Esophagus muscularis mucosa (tissue), 3 donors: ENCODE measurements at regions not wholly inside any gene's neighbourhood (a gene's known extent, or its start where the extent isn't known, plus 50 kb on each side); places are given as distances from the start of the nearest gene placed in this dataset.

Source experiments
- EP300 ChIP-seq: sonication (generic); formaldehyde crosslinking; IDR thresholded peaks from one replicate; pipeline ENCODE4 v1.6.1; 2017; ENCODE audit warnings: antibody characterized with exemption
- POLR2A ChIP-seq: fragments of 450-650 bp; IDR thresholded peaks from one replicate; pipeline ENCODE4 v1.6.1; 2017; ENCODE audit warnings: antibody characterized with exemption, moderate library complexity, mild to moderate bottlenecking, low read depth
- POLR2AphosphoS5 ChIP-seq, 2 donors: sonication (generic); formaldehyde crosslinking; IDR thresholded peaks; one replicate each; pipeline ENCODE4 v1.6.1; 2017; ENCODE audit warnings: antibody characterized with exemption in 2 of 2

- no peak for TF ChIP-seq POLR2A
- TF ChIP-seq EP300, result no peak
- no peak for TF ChIP-seq POLR2AphosphoS5 (IDR thresholded peaks at IDR 0.05)
Observed at GRCh38 chr9:110081395-110081794, 126.6 kb downstream of the C9orf152 start.
